HG03097 (cell line): ENCODE measurements at regions not wholly inside any gene's neighbourhood (a gene's known extent, or its start where the extent isn't known, plus 50 kb on each side); places are given as distances from the start of the nearest gene placed in this dataset.
A peak's percentile ranks its signal among the peaks of the same experiment; 100 is the strongest.

Experiments
- ATAC-seq: cut with Tn5 transposase; IDR thresholded peaks from one replicate; pipeline ENCODE4 v1.9.1; 2021; ENCODE audit not compliant: unreplicated experiment, low FRiP score

DNA sequence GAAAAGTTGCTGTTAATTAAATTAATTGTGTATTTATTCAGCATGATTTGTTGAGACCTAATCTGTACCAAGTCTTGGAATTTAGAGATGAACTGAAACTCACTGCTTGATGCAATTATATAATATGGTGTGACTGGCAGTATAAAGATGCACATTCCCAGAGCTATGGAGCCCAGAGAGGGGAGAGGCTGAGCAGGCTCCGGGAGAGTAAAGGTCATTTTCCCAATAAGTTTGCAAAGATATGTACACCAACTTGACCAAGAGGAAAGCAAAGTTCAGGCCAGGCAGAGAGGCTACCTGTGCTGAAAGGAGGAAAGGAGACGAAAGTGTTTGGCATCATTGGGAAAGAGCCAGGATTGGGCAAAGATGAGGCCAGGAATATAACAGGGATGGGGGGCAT is 271.7 kb upstream of the KLF4 start:
- ATAC-seq = no peak

DNA sequence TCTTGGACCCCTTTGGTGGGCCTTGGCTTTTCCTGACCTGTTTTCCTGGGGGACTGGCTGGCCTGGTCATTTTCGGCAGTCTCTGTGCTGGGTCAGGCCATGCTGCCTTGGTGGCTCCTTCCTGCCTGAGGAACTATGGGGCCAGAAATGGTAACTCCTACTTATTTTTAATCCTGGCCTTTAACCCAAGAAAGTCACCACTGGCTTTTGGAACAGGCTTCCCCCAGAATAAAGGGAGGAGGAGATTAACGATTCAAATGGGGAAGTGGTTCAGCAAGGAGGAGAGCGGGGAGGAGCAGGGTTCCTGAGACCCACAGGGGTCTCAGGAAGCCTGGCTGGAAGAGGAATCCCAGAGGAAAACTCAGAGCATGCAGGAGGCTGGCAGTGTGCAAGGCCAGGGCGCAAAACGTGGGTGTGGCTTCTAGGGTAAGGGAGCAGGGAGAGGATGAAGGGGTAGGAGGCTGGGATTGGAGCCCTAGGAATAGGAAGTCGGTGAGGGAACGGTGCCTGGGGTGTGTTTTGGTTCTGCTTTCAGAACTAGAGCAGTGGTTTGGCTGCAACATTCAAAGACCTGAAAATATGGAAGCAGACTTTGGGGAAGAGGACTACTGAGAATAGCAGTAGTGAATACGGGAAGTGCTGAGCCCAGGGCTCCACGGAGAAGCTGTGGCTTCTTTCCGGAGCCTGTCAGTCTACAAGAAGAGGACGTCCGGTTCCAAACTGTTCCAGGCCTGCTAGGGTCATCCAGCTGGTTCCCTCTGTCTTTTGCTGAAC is 271.1 kb upstream of the KLF4 start:
- no peak for ATAC-seq

DNA sequence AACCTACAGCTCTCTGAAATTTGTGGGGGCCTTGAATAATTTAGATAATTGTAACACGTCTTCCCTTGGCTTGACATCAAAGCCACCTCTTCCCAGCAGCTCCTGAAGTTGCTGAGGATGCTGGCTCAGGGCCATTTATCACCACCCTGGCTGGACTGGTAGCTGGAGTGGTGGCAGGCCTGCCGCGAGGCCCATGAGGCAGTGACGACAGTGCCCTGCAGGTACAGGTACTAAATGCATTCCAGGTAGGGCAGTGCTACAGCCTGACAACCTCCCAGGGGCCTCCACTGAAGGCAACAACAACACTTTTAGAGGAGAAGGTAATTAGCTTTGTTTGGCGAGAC is 270.2 kb upstream of the KLF4 start:
- no peak for ATAC-seq

DNA sequence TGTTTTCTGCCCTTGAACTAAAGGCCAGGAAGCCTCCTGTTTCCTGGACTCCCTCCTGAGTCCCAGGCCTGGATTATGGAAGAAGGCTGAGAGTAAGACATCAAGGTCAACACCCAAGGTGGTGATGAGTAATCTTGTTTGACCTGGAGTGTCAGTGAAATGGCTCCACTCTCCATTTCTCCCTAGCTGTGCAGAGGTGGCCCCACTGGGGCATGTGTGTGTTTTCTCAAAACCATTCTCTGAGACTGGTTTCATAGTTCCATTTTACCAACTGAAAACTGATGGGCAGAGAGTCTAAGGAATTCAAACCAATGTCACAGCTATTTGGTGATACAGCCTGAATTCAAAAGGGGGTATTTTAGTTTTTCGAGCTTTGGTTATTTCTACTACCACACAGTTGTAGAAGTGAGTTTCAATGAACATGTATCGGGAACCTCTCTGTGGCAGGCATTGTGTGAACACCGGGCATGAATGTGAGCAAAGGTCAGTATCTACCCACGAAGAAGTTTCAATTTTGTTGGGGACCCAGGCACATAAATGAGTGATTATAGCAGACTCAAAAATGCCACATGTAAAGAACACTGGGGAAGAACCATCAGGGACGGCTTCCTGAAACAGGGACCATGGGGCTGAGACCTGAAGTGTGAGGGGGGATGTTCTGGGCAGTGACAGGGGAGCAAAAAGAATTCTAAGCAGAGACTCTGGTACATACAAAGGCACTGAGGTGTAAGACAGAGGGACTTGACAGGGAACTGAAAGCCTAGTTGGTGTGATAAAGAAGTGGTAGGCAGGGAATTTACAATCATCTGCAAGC is 269.6 kb upstream of the KLF4 start:
- ATAC-seq = no peak

DNA sequence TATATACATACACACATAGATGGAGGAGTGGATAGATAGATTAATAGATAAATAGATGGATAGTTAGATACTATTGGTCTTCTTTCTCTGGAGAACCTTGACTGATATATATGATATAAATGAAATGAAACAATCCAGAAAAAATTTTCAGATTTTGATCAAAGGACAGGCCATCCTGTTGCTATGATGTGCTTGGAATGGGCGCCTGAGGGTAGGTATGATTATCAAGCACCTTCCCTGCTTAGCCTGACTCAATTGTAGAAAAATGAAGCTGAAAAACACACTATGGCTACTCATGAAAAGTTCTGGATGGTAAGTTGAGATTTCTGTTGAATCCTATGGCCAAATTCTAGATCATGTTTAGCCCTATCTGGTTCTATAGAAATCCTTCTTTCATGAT is 266.5 kb upstream of the KLF4 start:
- ATAC-seq = no peak

DNA sequence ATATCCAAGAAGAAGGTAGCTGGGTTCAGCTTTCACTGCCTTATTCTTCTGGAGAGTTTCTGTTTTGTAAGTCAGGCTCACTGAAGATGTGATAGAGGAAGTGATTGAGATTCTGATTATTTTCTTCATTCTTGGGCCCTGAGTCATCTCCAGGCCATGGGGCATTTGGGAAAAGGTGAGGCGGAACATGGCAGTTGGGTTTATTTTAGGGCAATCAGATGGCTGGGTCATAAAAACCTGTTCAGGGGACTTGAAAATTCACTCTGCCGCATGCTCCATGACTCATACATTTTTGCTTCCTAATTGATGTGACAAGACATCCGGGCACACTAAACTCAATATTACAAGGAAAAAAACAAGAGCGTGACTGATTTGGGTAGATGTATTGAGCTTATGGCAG is 265.7 kb upstream of the KLF4 start:
- no peak for ATAC-seq

DNA sequence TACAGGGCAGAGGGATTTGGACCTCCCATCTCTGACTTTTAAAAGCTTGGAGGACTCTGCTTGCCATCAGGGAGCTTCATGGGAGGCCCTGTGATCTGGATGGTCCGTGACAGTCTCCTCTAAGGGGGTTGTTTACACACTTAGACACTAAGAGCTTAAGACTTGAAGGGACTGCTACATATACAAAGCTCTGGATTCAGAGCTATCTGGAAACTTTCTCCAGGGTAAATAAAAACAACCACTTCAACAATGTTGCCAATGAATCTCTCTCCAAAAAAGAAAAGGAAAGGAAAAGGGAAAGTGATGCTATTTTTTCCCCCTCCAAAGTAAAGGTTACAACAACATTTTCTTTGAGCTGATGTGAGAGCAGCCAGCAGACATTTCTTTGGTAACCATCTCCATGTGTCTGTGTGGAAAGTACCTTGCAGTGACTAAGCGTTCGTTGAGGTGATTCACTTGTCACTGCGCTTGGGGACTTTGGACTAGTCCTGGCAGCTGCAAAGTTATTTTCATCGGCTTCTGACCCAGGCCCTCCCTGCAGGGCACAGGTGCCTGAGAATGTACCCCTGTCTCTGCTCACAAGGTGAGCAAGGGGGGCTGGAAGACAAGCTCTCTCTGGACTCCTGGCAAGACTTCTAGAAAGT is 262.1 kb upstream of the KLF4 start:
- ATAC-seq = peak; percentile 45

DNA sequence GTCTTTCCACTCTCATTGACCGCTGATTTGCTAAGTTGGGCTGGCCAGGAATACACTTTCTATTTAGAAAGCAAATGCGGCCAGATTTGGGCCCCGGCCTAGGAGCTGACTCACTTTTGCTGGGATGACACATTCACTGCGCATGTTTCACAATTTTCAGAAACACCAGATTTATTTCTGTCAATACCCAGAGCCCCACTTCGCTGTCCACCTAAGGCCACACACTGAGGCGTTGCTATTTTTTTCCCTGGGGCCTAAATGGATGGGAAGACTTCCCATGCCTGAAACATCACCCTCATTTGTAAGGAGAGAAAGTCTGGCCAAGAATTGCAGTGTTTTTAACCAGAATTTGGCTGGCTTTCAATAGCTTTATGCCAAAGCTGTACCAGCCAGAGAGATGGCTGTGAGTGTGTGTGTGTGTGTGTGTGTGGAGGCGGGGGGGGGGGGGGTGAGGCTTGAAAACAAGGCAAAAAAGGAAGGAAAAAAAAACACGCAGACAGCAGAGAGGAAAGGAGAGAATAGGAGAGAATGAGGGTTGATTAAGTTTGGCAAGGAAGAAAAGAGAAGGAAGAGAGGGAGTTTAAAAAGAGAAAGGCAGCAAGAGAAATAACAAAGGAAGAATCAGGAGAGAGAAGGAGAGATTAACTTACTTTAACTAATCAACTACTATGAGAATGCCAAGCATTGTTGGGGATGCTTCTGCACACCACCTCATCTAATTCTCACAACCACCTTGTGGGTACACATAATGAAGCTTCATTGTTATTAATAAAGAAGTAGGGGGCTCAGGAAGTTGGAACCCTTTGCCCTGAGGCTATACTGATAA is 261.4 kb upstream of the KLF4 start:
- peak; percentile 14 for ATAC-seq

DNA sequence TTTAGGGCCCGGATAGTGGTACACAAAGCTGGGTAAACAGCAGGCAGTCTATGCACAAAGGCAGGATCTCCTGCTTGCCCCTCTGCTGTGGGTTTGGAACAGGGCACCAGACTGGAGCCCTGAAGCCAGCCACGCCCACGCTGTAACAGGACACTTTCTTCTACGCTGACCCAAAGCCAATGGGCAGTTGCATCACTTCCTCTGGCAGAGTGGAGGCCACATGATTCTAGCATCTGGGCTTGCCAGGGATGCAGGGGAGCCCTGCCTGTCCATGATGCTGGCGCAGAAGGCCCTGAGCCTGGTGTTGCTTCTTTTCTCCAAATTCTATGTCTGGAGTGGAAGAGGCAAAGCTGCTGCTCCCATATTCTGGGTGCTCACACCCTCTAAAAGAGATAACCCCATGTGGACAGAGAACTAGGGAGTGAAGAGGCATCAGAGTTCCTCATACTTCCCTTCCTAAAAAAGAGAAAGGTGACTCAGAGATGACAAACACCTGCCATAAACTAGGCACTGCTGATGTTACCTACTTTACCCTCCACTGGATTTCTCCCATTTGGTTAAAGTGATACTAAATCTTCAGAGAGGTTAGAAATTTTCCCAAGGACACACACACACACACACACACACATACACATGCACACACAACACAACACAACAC is 260.3 kb upstream of the KLF4 start:
- ATAC-seq = no peak

DNA sequence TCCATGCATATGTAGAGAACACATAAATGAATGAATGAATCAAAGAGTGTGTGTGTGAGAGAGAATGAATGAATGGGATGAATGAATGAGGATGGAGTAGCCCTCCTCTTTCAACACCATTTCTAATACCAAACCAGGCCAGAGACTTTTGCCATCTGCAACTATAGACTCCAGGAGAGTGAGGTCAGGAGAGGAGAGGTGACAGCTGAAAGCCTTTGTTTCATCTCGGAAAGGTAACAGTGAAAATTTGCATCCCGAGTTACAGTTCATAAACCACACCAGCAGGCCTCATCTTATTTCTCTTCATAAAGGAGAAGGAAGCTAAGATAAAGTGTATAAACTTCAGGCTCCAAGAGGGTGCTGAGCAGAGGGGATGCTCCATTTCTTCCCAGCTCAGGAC is 255.3 kb upstream of the KLF4 start:
- no peak for ATAC-seq

DNA sequence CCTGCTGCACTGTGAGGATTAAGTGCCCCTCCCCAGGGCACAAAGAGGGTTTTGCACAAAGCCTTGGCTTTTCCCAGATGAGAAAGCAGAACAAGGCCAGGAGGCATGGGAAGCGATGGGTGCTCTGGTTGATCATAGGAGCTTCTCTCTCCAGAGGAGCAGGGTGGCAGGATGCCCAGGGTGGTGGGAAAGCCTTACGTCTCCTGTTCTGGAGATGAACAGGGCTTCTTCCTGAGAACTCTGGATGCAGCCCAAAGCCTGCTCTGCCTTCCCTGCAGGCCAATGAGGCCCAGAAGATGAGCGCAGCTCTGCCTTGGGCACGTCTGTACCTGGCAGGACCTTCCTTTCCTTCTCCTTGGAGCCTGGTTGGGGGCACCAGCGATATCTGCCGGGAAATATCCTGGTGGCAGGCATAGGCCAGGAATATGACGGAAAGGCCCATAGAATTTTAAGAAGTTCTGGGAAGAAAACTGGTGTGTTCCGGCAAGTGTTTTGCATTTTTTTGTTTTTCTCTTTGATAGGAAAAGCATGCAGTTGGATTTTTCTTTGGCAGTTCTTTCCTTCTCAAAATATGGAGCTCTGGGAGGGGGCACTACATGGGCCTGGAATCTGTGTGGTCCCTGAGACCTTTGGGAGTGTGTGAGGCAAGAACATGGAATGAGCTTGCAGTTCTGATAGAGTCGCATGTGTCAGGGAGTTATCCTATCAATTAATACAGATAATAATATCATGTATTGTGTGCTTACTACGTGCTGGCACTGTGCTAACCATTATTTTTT is 253.2 kb upstream of the KLF4 start:
- ATAC-seq = no peak

DNA sequence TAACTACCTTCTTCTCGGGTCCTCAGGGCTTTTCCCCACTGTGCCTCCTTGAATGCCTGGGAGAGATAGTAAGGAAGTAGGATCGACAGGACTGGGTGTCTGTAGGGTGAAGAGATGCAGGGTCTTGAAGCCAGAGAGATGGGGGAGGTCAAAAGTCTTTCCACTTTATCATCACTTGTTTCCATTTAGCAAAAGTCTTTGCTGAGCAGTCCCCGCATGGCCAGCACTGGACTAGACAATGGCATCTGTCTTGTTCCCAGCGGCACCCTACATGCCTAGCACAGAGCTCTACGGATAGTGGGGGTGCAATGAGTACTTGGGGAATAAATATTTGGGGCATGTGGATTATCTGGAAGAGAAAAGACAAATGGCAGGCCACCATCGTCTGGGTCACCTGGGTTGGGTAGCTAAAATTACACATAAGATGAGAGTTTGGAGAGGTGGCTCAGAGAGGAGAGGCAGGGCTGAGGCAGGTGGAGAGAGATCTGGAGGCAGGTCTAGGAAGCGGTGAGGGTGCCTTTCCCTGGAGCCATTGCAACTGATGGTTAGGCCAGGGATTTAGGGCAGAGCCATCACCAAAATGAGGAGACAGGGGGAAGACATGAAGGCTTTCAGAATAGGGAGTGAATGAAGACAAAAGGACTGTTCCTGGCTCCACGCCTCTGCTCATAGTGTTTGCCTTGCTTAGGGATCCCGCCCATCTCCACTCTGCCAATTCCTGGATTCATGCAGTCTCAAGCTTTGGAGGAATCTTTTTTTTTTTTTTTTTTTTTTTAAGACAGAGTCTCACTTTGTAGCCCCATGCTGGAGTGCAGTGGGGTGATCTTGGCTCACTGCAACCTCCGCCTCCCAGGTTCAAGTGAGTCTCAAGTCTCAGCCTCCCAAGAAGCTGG is 250.8 kb upstream of the KLF4 start:
- no peak for ATAC-seq

DNA sequence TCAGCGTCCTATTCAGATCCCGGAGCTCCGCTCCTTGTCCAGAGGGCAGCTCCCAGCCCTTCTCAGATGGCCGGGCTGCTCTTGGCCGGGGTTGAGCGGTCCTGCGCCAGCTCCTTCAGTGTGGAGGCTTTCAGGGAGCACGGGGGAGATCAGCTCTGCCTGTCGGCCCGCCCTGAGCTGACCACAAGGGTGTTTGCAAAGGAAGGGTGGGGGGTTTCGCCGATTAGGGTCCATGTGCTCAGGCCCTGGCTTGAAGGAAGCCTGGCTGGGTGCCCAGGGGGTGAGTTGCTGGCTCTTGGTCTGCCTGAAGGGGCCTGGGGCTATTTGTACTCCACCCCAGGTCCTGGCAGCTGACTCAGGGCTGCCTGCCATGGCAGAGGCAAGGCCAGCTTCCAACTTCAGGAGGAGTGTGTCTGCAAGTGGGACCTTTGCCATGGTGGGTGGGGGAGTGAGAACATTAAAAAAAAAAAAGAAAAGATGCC is 250.1 kb upstream of the KLF4 start:
- ATAC-seq = no peak

DNA sequence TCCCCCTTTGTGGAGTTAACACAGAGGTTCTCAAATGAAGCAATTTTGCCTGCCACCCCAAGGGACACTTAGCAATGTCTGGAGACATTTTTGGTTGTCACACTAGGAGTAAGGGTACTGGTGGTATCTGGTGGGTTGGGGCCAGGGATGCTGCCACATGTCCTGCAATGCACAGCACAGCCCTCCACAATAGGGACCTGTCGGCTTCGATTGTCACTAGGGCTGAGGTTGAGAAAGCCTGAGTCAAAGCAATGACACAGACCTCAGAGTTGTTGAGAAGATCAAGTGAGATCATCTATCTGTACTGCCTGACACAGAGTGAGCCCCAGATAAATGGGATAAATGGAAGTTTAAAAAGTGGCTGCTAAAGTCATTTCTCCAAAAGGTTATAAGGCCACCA is 249.2 kb upstream of the KLF4 start:
- ATAC-seq = no peak

DNA sequence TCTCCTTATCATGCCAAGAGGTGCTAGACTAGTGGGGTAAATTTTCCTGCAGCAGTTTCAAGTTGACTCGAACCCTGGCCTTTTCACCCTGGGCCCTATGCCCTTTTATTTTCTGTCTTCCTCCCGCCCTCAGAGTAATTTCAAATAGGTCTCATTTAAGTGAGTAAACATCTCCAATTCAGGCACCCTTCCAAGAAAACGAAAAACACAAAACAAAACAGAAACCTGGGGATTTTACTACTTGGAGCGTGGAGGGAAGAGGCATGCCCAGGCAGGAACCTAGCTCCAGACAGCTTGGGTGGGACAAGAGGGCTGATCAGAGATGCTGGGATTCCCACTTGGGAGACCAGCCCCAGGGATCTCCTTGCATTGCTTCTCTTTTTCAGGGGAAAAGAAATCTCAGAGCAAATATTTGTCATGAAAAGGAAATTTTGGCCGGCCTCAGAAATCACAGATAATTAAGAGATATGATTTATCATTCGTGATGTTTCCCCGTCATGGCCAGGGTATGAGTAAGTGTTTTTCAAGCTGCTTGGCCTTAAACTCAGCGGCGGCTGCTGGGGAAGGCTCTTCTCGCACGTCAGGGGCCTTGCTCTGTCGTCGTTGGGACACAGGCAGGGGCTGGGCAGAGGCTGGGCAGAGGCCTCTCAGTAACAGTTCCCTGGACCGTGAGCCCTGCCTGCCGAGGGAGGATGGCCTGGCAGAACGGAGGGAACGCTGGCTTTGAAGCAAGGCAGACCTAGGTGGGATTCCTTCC is 248.6 kb upstream of the KLF4 start:
- ATAC-seq = no peak

DNA sequence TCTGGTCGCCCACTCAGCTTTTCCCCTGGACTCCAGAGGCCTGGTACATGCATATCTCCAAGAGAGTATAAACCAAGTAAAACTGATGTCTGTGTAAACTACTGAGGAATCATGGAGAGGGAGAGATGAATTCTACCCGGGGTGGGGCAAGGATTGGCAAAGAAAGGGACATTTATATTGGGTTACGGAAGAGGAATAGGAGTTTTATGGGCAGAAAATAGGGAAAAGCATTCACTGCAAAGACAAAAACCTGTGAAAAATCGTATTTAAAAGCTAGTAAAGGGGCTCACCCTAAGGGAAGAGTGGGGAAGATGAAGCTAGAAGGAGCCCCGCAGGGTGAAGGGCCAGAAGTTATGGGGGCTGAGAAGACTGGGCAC is 248.0 kb upstream of the KLF4 start:
- no peak for ATAC-seq

DNA sequence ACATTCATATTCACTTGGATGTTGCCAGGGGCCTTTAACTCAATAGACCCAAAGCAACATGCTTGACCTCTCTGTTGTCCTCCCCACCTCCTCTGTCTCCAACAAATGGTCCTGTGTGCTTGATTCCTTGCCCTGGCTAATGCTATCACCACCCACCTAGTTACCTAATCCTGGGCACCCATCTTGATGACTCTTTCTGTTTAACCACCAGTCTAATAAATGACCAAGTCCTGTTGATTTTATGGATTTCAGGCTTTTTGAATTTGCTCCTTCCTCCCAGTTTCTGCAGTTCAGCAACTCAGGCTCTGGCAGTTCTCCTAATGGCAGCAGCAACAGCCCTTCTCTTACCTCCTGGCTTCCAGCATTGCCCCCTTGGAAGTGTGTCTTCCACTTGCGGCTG is 246.3 kb upstream of the KLF4 start:
- ATAC-seq = no peak
